ENCODE measurements at regions not wholly inside any gene's neighbourhood (a gene's known extent, or its start where the extent isn't known, plus 50 kb on each side); places are given as distances from the start of the nearest gene placed in this dataset.
"Not testable (repeated sequence)": the region's sequence is repeated elsewhere in the genome, so short reads cannot be mapped to it uniquely, and the experiment has no call there.

DNA sequence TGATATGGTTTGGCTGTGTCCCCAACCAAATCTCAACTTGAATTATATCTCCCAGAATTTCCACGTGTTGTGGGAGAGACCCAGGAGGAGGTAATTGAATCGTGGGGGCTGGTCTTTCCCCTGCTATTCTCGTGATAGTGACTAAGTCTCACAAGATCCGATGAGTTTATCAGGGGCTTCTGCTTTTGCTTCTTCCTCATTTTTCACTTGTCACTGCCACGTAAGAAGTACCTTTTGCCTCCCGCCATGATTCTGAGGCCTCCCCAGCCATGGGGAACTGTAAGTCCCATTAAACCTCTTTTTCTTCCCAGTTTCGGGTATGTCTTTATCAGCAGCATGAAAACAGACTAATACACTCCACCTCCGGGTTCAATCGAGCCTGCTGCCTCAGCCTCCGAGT is 54.3 kb upstream of the BICDL1 start:
- TF ChIP-seq, protein P1, sequence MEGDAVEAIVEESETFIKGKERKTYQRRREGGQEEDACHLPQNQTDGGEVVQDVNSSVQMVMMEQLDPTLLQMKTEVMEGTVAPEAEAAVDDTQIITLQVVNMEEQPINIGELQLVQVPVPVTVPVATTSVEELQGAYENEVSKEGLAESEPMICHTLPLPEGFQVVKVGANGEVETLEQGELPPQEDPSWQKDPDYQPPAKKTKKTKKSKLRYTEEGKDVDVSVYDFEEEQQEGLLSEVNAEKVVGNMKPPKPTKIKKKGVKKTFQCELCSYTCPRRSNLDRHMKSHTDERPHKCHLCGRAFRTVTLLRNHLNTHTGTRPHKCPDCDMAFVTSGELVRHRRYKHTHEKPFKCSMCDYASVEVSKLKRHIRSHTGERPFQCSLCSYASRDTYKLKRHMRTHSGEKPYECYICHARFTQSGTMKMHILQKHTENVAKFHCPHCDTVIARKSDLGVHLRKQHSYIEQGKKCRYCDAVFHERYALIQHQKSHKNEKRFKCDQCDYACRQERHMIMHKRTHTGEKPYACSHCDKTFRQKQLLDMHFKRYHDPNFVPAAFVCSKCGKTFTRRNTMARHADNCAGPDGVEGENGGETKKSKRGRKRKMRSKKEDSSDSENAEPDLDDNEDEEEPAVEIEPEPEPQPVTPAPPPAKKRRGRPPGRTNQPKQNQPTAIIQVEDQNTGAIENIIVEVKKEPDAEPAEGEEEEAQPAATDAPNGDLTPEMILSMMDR (IDR thresholded peaks at IDR 0.05) = not testable (repeated sequence)
- TF ChIP-seq POLR2AphosphoS5, EP300, POLR2A (IDR thresholded peaks at IDR 0.05): not testable (repeated sequence)

Data from sigmoid colon (tissue), 4 donors.